A549 (cell line): ENCODE measurements at regions not wholly inside any gene's neighbourhood (a gene's known extent, or its start where the extent isn't known, plus 50 kb on each side); places are given as distances from the start of the nearest gene placed in this dataset.

Experiments
- ATAC-seq, 2 experiments: fragments of 200-7000 bp in 1 of 2; fragments of >200 bp in 1 of 2; cut with Nextera tagmentation in 1 of 2; cut with Tn5 transposase in 1 of 2; 3 replicates each; pipeline versions ENCODE4 v1.8.0 to v1.9.1; 2018 to 2020; ENCODE audit warnings: mild to moderate bottlenecking in 1 of 2, moderate library complexity in 1 of 2
- CTCF ChIA-PET: fragments of 300-600 bp; sonication (Branson Sonifier 250); formaldehyde crosslinking; extraction: SDS; loops from one replicate; lab custom pipeline; 2021; ENCODE audit warnings: antibody characterized with exemption, inconsistent platforms; lab: Yijun Ruan, JAX
- POLR2A ChIA-PET: fragments of 350-600 bp; formaldehyde crosslinking; extraction: SDS; loops from one replicate; lab custom pipeline; 2021; ENCODE audit warnings: antibody characterized with exemption, inconsistent platforms; lab: Yijun Ruan, JAX
- DNase-seq, 2 experiments: peaks; one replicate each; pipeline versions ENCODE4 v3.0.0 to v3.0.0-alpha.2; 2011 to 2016; ENCODE audit warnings: low read depth in 1 of 2, low spot score in 1 of 2
- FAIRE-seq: peaks from 2 replicates; lab custom pipeline; 2011; peaks lifted over from hg19 to GRCh38; lab: Jason Lieb, UNC
- H3K27ac ChIP-seq, 2 experiments: fragments of >200 bp; sonication (Bioruptor Twin); formaldehyde crosslinking; 3 replicates each; pipeline ENCODE4 v1.5.1; 2016 to 2017
- H3K4me1 ChIP-seq: fragments of >200 bp; sonication (Bioruptor Twin); formaldehyde crosslinking; 3 replicates; pipeline ENCODE4 v1.6.1; 2016
- H3K4me2 ChIP-seq: fragments of >200 bp; sonication (Bioruptor Twin); formaldehyde crosslinking; 3 replicates; pipeline ENCODE4 v1.6.1; 2016
- H3K4me3 ChIP-seq: fragments of >200 bp; sonication (Bioruptor Twin); formaldehyde crosslinking; 3 replicates; pipeline ENCODE4 v1.5.1; 2016
- H3K9me3 ChIP-seq: fragments of >200 bp; sonication (Bioruptor Twin); formaldehyde crosslinking; 3 replicates; pipeline ENCODE4 v1.6.1; 2016
- BCL3 ChIP-seq: fragments of >200 bp; sonication (Bioruptor Twin); formaldehyde crosslinking; IDR thresholded peaks from 3 replicates; pipeline ENCODE4 v1.6.1; 2016
- CBX8 ChIP-seq: fragments of 200-600 bp; sonication (generic); IDR thresholded peaks from 2 replicates; pipeline ENCODE4 v1.6.1; 2016
- CHD2 ChIP-seq: fragments of 150-350 bp; IDR thresholded peaks from 2 replicates; pipeline ENCODE4 v1.6.1; 2014; ENCODE audit warnings: low read length; ENCODE audit not compliant: partially characterized antibody
- CHD4 ChIP-seq: fragments of 200-600 bp; sonication (generic); IDR thresholded peaks from 2 replicates; pipeline ENCODE4 v1.6.1; 2016; ENCODE audit warnings: antibody characterized with exemption, mild to moderate bottlenecking, borderline replicate concordance
- ELK1 ChIP-seq: fragments of 150-350 bp; IDR thresholded peaks from 2 replicates; pipeline ENCODE4 v1.6.1; 2014; ENCODE audit warnings: low read depth, mild to moderate bottlenecking, low read length
- ESRRA ChIP-seq: fragments of 150-350 bp; IDR thresholded peaks from 2 replicates; pipeline ENCODE4 v1.6.1; 2014; ENCODE audit warnings: mild to moderate bottlenecking, low read length, borderline replicate concordance
- FOSB ChIP-seq: fragments of 250-450 bp; sonication (Bioruptor Pico); IDR thresholded peaks from 2 replicates; pipeline ENCODE4 v1.5.0; 2020; ENCODE audit warnings: mild to moderate bottlenecking, moderate library complexity
- HOXA7 ChIP-seq: fragments of 250-450 bp; sonication (Bioruptor Pico); IDR thresholded peaks from 2 replicates; pipeline ENCODE4 v1.5.0; 2020; ENCODE audit warnings: mild to moderate bottlenecking, moderate library complexity
- HOXB13 ChIP-seq: fragments of 250-450 bp; sonication (Bioruptor Pico); IDR thresholded peaks from 2 replicates; pipeline ENCODE4 v1.5.0; 2020; ENCODE audit warnings: low read depth, mild to moderate bottlenecking, moderate library complexity
- HOXB5 ChIP-seq: fragments of 250-450 bp; sonication (Bioruptor Pico); IDR thresholded peaks from 2 replicates; pipeline ENCODE4 v1.5.0; 2020; ENCODE audit warnings: mild to moderate bottlenecking, moderate library complexity
- JUN ChIP-seq, 2 experiments: fragments of >200 bp; sonication (Bioruptor Twin); formaldehyde crosslinking; IDR thresholded peaks; 2 replicates in 1 of 2; 3 replicates in 1 of 2; pipeline ENCODE4 v1.6.1; 2016 to 2017
- JUNB ChIP-seq: fragments of >200 bp; sonication (Bioruptor Twin); formaldehyde crosslinking; IDR thresholded peaks from 2 replicates; pipeline ENCODE4 v1.6.1; 2016
- KDM5A ChIP-seq: fragments of 200-600 bp; sonication (generic); IDR thresholded peaks from 2 replicates; pipeline ENCODE4 v1.6.1; 2016; ENCODE audit warnings: antibody characterized with exemption, mild to moderate bottlenecking
- MAZ ChIP-seq: fragments of 150-350 bp; IDR thresholded peaks from 2 replicates; pipeline ENCODE4 v1.6.1; 2014; ENCODE audit warnings: antibody characterized with exemption, low read depth, low read length, borderline replicate concordance
- NFE2L2 ChIP-seq: fragments of 150-350 bp; conservative IDR thresholded peaks from 2 replicates; pipeline ENCODE4 v1.6.1; 2014; ENCODE audit warnings: low read length
- NPAS2 ChIP-seq: fragments of 250-450 bp; sonication (Bioruptor Pico); IDR thresholded peaks from 2 replicates; pipeline ENCODE4 v1.8.0; 2022; ENCODE audit warnings: mild to moderate bottlenecking, moderate library complexity, borderline replicate concordance
- NR3C1 ChIP-seq: fragments of >200 bp; sonication (Bioruptor Twin); formaldehyde crosslinking; IDR thresholded peaks from 3 replicates; pipeline ENCODE4 v1.6.1; 2017
- PHF8 ChIP-seq: fragments of 200-600 bp; sonication (generic); IDR thresholded peaks from 2 replicates; pipeline ENCODE4 v1.6.1; 2016; ENCODE audit warnings: low read depth, mild to moderate bottlenecking, antibody characterized with exemption, moderate library complexity, borderline replicate concordance
- POLR2AphosphoS2 ChIP-seq: conservative IDR thresholded peaks from 2 replicates; pipeline ENCODE4 v1.6.1; 2012; ENCODE audit warnings: low read length, improper control_type of control experiment, inconsistent platforms
- RARB ChIP-seq: fragments of 250-450 bp; sonication (Bioruptor Pico); IDR thresholded peaks from 2 replicates; pipeline ENCODE4 v1.8.0; 2021; ENCODE audit warnings: mild to moderate bottlenecking, moderate library complexity
- RCOR1 ChIP-seq: fragments of 150-350 bp; IDR thresholded peaks from 2 replicates; pipeline ENCODE4 v1.6.1; 2014; ENCODE audit warnings: antibody characterized with exemption, low read length, low read depth
- RNF2 ChIP-seq: fragments of 200-600 bp; sonication (generic); IDR thresholded peaks from 2 replicates; pipeline ENCODE4 v1.6.1; 2016; ENCODE audit warnings: low read depth, mild to moderate bottlenecking, antibody characterized with exemption, moderate library complexity, borderline replicate concordance
- SREBF2 ChIP-seq: fragments of 450-650 bp; IDR thresholded peaks from 2 replicates; pipeline ENCODE4 v1.6.1; 2014; ENCODE audit warnings: mild to moderate bottlenecking, moderate library complexity
- TP53 ChIP-seq: fragments of 250-450 bp; sonication (Bioruptor Pico); IDR thresholded peaks from 2 replicates; pipeline ENCODE4 v1.5.0; 2021; ENCODE audit warnings: mild to moderate bottlenecking, moderate library complexity
- ZNF302 ChIP-seq: fragments of 250-450 bp; sonication (Bioruptor Pico); IDR thresholded peaks from 2 replicates; pipeline ENCODE4 v1.9.0; 2021; ENCODE audit warnings: inconsistent platforms, mild to moderate bottlenecking, moderate library complexity
- WGBS: methylation state at CpG from one replicate; pipeline ENCODE4 v1.1.6; 2017; ENCODE audit errors: missing lambda C conversion rate; 5-methylcytosine and 5-hydroxymethylcytosine counted together
- TF ChIP-seq, protein P1 (sequence below): fragments of 450-650 bp; IDR thresholded peaks from 2 replicates; pipeline ENCODE4 v1.6.1; 2014; ENCODE audit warnings: antibody characterized with exemption
- TF ChIP-seq, protein P2 (sequence below): fragments of >200 bp; sonication (Bioruptor Twin); formaldehyde crosslinking; IDR thresholded peaks from 3 replicates; pipeline ENCODE4 v1.5.1; 2016
- TF ChIP-seq, protein P3 (sequence below): fragments of 250-450 bp; sonication (Bioruptor Pico); IDR thresholded peaks from 2 replicates; pipeline ENCODE4 v1.5.0; 2020; ENCODE audit warnings: low read depth, mild to moderate bottlenecking, moderate library complexity
- TF ChIP-seq, protein P4 (sequence below): fragments of >200 bp; sonication (Bioruptor Twin); formaldehyde crosslinking; IDR thresholded peaks from 2 replicates; pipeline ENCODE4 v1.6.1; 2016
- TF ChIP-seq, protein P5 (sequence below): IDR thresholded peaks from 2 replicates; pipeline ENCODE4 v1.6.1; 2012
- TF ChIP-seq, protein P6 (sequence below): IDR thresholded peaks from 2 replicates; pipeline ENCODE4 v1.6.1; 2012

DNA sequence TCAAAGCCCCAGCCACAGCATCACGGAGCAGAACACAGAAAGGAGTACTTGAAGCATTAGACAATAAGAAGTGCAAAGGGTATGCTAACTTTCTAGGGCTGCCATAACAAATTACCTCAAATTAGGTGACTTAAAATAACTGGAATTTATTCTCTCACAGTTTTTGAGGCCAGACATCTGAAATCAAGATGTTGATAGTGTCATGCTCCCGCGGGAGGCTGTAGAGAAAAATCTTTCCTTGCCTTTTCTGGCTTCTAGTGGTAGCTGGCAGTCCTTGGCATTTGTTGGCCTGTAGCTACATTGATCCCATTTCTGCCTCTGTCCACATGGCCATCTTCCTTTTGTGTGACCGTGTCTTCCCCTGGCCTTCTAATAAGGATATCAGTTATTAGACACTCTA is 51.9 kb upstream of the SPDL1 start:
- H3K4me1 ChIP-seq: no peaks in the 10 kb centered on the region
- ATAC-seq (no peak), FAIRE-seq (no peak), DNase-seq (no peak)
- WGBS: 88% methylated on average over 4 of the region's 4 CpGs
- H3K27ac ChIP-seq: no peak overlapping the region
- ChIA-PET POLR2A (no interaction called here), CTCF (no interaction called here)
- no peak overlapping the region for H3K4me2 ChIP-seq
- TF ChIP-seq HOXB5 (no peak), PHF8 (no peak), TP53 (CRISPR knock-in tag) (no peak), CHD4 (no peak), JUN (IDR thresholded peaks at IDR 0.05) (no peak), HOXB13 (CRISPR knock-in tag) (no peak), ZNF302 (no peak), NR3C1 (no peak), JUNB (no peak), ESRRA (no peak), NPAS2 (CRISPR knock-in tag) (no peak), RNF2 (no peak), MAZ (no peak)
- TF ChIP-seq, protein P1, sequence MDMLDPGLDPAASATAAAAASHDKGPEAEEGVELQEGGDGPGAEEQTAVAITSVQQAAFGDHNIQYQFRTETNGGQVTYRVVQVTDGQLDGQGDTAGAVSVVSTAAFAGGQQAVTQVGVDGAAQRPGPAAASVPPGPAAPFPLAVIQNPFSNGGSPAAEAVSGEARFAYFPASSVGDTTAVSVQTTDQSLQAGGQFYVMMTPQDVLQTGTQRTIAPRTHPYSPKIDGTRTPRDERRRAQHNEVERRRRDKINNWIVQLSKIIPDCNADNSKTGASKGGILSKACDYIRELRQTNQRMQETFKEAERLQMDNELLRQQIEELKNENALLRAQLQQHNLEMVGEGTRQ: no peak
- TF ChIP-seq, protein P2, sequence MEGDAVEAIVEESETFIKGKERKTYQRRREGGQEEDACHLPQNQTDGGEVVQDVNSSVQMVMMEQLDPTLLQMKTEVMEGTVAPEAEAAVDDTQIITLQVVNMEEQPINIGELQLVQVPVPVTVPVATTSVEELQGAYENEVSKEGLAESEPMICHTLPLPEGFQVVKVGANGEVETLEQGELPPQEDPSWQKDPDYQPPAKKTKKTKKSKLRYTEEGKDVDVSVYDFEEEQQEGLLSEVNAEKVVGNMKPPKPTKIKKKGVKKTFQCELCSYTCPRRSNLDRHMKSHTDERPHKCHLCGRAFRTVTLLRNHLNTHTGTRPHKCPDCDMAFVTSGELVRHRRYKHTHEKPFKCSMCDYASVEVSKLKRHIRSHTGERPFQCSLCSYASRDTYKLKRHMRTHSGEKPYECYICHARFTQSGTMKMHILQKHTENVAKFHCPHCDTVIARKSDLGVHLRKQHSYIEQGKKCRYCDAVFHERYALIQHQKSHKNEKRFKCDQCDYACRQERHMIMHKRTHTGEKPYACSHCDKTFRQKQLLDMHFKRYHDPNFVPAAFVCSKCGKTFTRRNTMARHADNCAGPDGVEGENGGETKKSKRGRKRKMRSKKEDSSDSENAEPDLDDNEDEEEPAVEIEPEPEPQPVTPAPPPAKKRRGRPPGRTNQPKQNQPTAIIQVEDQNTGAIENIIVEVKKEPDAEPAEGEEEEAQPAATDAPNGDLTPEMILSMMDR: no peak
- H3K9me3 ChIP-seq: no peaks in the 10 kb centered on the region
- no peak overlapping the region for H3K4me3 ChIP-seq

DNA sequence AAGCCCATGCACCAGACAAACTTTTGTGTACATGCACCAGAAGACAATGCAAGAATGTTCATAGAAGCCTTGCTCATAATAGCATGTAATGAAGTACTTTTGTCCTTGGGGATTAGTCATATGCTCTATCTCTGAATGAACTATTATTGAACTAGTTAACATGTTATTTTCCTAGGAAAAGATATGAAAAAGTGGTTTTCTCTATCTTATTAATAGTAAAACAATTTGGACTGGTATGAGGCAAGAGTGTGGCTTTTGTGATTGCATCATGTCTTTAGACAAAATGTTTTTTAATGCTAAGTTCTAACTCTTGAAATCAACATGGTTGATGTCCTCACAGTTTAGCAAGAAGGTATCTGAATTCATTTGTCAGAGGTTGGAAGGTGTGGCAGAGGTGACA is 55.7 kb upstream of the SPDL1 start:
- Histone ChIP-seq H3K4me1 (no peaks in the 10 kb centered on the region), H3K27ac (no peak overlapping the region), H3K9me3 (no peaks in the 10 kb centered on the region), H3K4me2 (no peak overlapping the region)
- POLR2A ChIA-PET: no interaction called here
- ATAC-seq (no peak), DNase-seq (no peak)
- TF ChIP-seq SREBF2 (no peak), RARB (no peak), ELK1 (no peak), JUNB (no peak), KDM5A (no peak), RCOR1 (no peak), CBX8 (no peak), HOXA7 (CRISPR knock-in tag) (no peak), HOXB5 (no peak), POLR2AphosphoS2 (no peak), CHD2 (no peak), PHF8 (no peak), NFE2L2 (no peak), BCL3 (no peak), CHD4 (no peak), FOSB (no peak)
- TF ChIP-seq, protein P3, sequence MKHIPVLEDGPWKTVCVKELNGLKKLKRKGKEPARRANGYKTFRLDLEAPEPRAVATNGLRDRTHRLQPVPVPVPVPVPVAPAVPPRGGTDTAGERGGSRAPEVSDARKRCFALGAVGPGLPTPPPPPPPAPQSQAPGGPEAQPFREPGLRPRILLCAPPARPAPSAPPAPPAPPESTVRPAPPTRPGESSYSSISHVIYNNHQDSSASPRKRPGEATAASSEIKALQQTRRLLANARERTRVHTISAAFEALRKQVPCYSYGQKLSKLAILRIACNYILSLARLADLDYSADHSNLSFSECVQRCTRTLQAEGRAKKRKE (CRISPR knock-in tag): no peak
- TF ChIP-seq, protein P4, sequence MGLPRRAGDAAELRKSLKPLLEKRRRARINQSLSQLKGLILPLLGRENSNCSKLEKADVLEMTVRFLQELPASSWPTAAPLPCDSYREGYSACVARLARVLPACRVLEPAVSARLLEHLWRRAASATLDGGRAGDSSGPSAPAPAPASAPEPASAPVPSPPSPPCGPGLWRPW: no peak
- TF ChIP-seq, protein P5, sequence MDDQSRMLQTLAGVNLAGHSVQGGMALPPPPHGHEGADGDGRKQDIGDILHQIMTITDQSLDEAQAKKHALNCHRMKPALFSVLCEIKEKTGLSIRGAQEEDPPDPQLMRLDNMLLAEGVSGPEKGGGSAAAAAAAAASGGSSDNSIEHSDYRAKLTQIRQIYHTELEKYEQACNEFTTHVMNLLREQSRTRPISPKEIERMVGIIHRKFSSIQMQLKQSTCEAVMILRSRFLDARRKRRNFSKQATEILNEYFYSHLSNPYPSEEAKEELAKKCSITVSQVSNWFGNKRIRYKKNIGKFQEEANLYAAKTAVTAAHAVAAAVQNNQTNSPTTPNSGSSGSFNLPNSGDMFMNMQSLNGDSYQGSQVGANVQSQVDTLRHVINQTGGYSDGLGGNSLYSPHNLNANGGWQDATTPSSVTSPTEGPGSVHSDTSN: no peak
- TF ChIP-seq, protein P6, sequence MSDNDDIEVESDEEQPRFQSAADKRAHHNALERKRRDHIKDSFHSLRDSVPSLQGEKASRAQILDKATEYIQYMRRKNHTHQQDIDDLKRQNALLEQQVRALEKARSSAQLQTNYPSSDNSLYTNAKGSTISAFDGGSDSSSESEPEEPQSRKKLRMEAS: no peak
- TF ChIP-seq, all 56 proteins: peak for 0
- CTCF ChIA-PET: interaction anchor here (1.6 kb wide), 1 partner anchor 11 kb away, joined by 3 read pairs; no protein-coding TSS in a partner anchor
- no peak overlapping the region for H3K4me3 ChIP-seq
- no peak for FAIRE-seq
